ENCODE measurements at regions not wholly inside any gene's neighbourhood (a gene's known extent, or its start where the extent isn't known, plus 50 kb on each side); places are given as distances from the start of the nearest gene placed in this dataset.

- no peak for TF ChIP-seq CTCF (IDR thresholded peaks at IDR 0.05)
- TF ChIP-seq POLR2A (IDR thresholded peaks at IDR 0.05) = no peak
These were observed 57.5 kb upstream of the KLF13 start for GRCh38 chr15:31268911-31269784.

Data from testis (tissue), 2 donors.